ENCODE measurements at regions not wholly inside any gene's neighbourhood (a gene's known extent, or its start where the extent isn't known, plus 50 kb on each side); places are given as distances from the start of the nearest gene placed in this dataset.

GRCh38 chr6:80639181-80639629 is 532.7 kb downstream of the BCKDHB start:
- no peak for TF ChIP-seq POLR2AphosphoS5 (IDR thresholded peaks at IDR 0.05; ENCODE audit: low read depth, low read length)
- no peak for TF ChIP-seq TAF1 (IDR thresholded peaks at IDR 0.05; ENCODE audit: borderline replicate concordance, insufficient read depth, low read length)
- TF ChIP-seq FOXP2 (optimal IDR thresholded peaks at IDR 0.05; ENCODE audit: borderline replicate concordance, extremely low read depth, extremely low read length, insufficient read depth) = peak; percentile 45

Measured in PFSK-1 (cell line).